ENCODE measurements at regions not wholly inside any gene's neighbourhood (a gene's known extent, or its start where the extent isn't known, plus 50 kb on each side); places are given as distances from the start of the nearest gene placed in this dataset.
A peak's percentile ranks its signal among the peaks of the same experiment; 100 is the strongest.
"Not testable (repeated sequence)": the region's sequence is repeated elsewhere in the genome, so short reads cannot be mapped to it uniquely, and the experiment has no call there.

DNA sequence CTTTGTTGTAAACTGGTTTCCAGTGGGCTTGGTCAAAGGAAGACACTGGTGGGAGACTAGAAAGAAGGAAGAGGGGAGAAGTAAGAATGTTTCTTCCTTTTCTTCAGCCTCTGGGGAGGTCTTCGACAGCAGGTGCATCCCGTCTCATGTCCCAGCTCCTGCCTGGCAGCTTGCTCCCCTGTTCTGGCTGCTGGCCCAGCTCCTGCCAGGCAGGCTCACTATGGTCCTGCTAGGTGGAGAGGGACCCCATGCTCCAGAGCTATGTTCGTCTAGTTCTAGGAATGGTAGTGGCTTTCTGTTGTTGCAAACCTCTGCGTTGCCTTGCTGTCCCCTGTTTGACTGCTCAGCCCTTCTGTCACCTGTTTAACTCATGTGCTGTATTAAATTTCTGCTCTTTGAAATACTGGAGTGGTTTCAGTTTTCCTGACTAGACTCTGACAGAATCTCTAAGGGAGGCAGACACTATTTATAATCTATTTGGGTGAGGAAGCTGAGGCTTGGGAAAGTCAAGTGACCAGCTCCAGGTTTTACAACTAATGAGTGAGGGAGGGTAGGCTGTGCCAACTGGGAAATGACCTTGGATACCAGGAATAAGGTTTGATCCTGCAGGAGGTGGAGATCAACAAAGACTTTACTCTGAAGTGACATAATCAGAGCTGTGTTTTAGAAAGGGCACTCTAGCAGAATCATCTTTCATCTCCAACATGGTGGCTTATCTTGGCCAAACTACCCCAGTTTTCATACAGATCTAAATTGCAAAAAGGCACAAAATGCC lies 94.7 kb upstream of the DDHD1 start:
- Histone ChIP-seq H3K27ac (ENCODE audit: low read depth, low read length) (no peak overlapping the region), H3K9ac (ENCODE audit: low read length in 5 of 5) (no peak overlapping the region), H3K9me3 (ENCODE audit: control insufficient read depth in 5 of 5, low read length in 5 of 5) (no peaks in the 10 kb centered on the region), H3K4me3 (ENCODE audit: low read depth in 1 of 5, low read length in 5 of 5) (no peak overlapping the region), H3K27me3 (ENCODE audit: control insufficient read depth in 5 of 5, insufficient read depth in 4 of 5, low read length in 5 of 5) (no peaks in the 10 kb centered on the region), H3K36me3 (ENCODE audit: control insufficient read depth in 5 of 5, insufficient read depth in 5 of 5, low read length in 5 of 5) (no peaks in the 10 kb centered on the region), H3K4me1 (ENCODE audit: control insufficient read depth in 5 of 5, insufficient read depth in 5 of 5, low read length in 5 of 5) (peaks cover 0 to 3% (median 0%) of the 10 kb centered on the region in 5 donors)

DNA sequence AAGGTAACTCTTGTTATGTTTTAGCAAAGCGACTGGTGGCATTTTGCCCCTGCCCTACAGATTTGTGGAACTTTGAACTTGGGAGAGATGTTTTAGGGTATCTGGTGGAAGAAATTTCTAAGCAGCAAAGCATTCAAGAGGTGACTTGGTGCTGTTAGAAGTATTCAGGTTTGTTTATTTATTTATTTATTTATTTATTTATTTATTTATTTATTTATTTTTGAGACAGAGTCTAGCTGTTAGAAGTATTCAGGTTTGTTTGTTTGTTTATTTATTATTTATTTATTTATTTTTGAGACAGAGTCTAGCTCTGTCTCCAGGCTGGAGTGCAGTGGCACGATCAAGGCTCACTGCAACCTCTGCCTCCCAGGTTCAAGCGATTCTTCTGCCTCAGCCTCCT lies 89.8 kb upstream of the DDHD1 start:
- not testable (repeated sequence) for H3K27ac ChIP-seq (ENCODE audit: low read depth, low read length); H3K9me3 ChIP-seq (ENCODE audit: control insufficient read depth in 5 of 5, low read length in 5 of 5); H3K4me3 ChIP-seq (ENCODE audit: low read depth in 1 of 5, low read length in 5 of 5); H3K36me3 ChIP-seq (ENCODE audit: control insufficient read depth in 5 of 5, insufficient read depth in 5 of 5, low read length in 5 of 5); H3K27me3 ChIP-seq (ENCODE audit: control insufficient read depth in 5 of 5, insufficient read depth in 4 of 5, low read length in 5 of 5); H3K4me1 ChIP-seq (ENCODE audit: control insufficient read depth in 5 of 5, insufficient read depth in 5 of 5, low read length in 5 of 5); H3K9ac ChIP-seq (ENCODE audit: low read length in 5 of 5)

DNA sequence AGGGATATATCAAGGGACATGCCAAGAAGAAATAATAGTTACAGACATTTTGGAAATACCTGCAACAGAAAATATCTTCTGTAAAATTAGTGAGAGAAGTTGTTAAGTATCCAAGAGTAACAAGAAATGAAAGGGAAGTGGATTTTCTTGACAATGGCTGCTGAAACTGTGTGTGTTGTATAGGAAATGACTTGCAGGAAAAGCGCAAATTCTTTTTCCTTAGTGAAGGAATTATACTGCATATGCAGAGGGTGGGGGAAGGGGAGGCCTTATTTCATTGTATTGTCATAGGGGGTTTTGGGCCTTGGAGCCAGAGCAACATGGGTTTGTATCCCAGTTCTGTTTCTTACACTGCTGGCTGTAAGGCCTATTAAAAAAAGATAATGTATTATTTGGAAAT lies 84.4 kb upstream of the DDHD1 start:
- H3K4me1 ChIP-seq (ENCODE audit: control insufficient read depth in 5 of 5, insufficient read depth in 5 of 5, low read length in 5 of 5), result peaks cover 0 to 3% (median 0%) of the 10 kb centered on the region in 5 donors
- H3K27me3 ChIP-seq (ENCODE audit: control insufficient read depth in 5 of 5, insufficient read depth in 4 of 5, low read length in 5 of 5), result no peaks in the 10 kb centered on the region
- H3K4me3 ChIP-seq (ENCODE audit: low read depth in 1 of 5, low read length in 5 of 5), result no peak overlapping the region
- H3K36me3 ChIP-seq (ENCODE audit: control insufficient read depth in 5 of 5, insufficient read depth in 5 of 5, low read length in 5 of 5), result no peaks in the 10 kb centered on the region
- no peaks in the 10 kb centered on the region for H3K9me3 ChIP-seq (ENCODE audit: control insufficient read depth in 5 of 5, low read length in 5 of 5)
- no peak overlapping the region for H3K27ac ChIP-seq (ENCODE audit: low read depth, low read length)
- no peak overlapping the region for H3K9ac ChIP-seq (ENCODE audit: low read length in 5 of 5)

DNA sequence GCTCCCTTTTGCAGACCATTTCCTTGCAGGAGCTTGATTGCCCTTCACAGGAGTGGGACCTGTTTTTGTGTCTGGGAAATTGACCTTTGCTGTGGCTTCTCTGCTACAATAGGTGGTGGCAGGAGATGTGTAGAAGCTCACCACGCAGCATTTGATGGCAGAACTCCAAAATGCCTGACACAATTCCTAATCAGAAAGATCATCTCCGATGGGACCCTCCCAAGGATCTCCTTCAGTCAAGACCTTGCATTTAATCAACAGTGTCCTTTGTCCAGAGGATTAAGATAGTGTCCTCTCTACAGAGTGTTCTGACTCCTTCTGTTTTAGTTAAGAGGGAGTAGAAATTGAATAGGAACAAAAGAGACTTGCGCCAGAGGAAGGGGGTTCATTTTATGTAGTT lies 83.6 kb upstream of the DDHD1 start:
- no peaks in the 10 kb centered on the region for H3K36me3 ChIP-seq (ENCODE audit: control insufficient read depth in 5 of 5, insufficient read depth in 5 of 5, low read length in 5 of 5)

DNA sequence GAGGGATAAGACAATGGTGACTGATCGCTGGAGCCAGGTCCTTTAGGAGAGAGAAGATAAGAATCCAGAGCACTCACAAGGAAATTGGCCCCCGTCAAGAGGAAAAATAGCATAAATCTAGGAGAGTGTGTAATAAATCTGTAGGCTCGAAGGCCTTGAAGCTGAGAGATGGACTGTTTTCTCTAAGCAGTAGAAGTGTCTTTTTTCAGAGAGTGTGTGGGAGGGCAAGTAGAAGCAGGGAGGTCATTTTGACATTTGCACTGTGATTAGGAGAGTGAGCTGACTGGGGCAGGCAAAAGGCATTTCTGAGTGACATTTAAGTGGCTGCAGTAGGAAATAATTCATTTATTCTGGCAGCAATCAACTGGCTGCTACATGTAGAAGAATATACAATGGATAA lies 78.0 kb upstream of the DDHD1 start:
- Histone ChIP-seq H3K4me1 (ENCODE audit: control insufficient read depth in 5 of 5, insufficient read depth in 5 of 5, low read length in 5 of 5) (peaks cover 0 to 2% (median 0%) of the 10 kb centered on the region in 5 donors), H3K27me3 (ENCODE audit: control insufficient read depth in 5 of 5, insufficient read depth in 4 of 5, low read length in 5 of 5) (no peaks in the 10 kb centered on the region), H3K36me3 (ENCODE audit: control insufficient read depth in 5 of 5, insufficient read depth in 5 of 5, low read length in 5 of 5) (no peaks in the 10 kb centered on the region), H3K27ac (ENCODE audit: low read depth, low read length) (no peak overlapping the region), H3K9ac (ENCODE audit: low read length in 5 of 5) (no peak overlapping the region), H3K4me3 (ENCODE audit: low read depth in 1 of 5, low read length in 5 of 5) (no peak overlapping the region), H3K9me3 (ENCODE audit: control insufficient read depth in 5 of 5, low read length in 5 of 5) (peaks cover 0 to 4% (median 0%) of the 10 kb centered on the region in 5 donors)

More for the DNA sequence above, 83.6 kb upstream of the DDHD1 start:
- Histone ChIP-seq H3K27ac (ENCODE audit: low read depth, low read length) (no peak overlapping the region), H3K4me1 (ENCODE audit: control insufficient read depth in 5 of 5, insufficient read depth in 5 of 5, low read length in 5 of 5) (peaks cover 0 to 3% (median 0%) of the 10 kb centered on the region in 5 donors), H3K9ac (ENCODE audit: low read length in 5 of 5) (no peak overlapping the region), H3K4me3 (ENCODE audit: low read depth in 1 of 5, low read length in 5 of 5) (no peak overlapping the region), H3K27me3 (ENCODE audit: control insufficient read depth in 5 of 5, insufficient read depth in 4 of 5, low read length in 5 of 5) (no peaks in the 10 kb centered on the region), H3K9me3 (ENCODE audit: control insufficient read depth in 5 of 5, low read length in 5 of 5) (no peaks in the 10 kb centered on the region)

DNA sequence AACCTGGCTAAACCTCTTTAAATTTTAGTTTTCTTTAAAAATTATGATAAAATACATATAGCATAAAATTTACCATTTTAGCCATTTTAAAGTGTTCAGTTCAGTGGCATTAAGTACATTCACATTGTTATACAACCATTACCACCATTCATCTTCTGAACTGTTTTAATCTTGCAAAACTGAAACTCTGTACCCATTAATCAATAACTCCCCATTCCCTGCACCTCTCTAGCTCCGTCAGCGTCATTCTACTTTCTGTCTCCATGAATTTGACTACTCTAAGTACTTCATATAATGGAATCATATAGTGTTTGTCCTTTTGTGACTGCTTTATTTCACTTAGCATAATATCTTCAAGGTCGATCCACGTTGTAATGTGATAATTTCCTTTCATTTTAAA lies 75.8 kb upstream of the DDHD1 start:
- no peak overlapping the region for H3K9ac ChIP-seq (ENCODE audit: low read length in 5 of 5)
- H3K9me3 ChIP-seq (ENCODE audit: control insufficient read depth in 5 of 5, low read length in 5 of 5), result peaks cover 0 to 4% (median 0%) of the 10 kb centered on the region in 5 donors
- H3K36me3 ChIP-seq (ENCODE audit: control insufficient read depth in 5 of 5, insufficient read depth in 5 of 5, low read length in 5 of 5), result no peaks in the 10 kb centered on the region
- no peak overlapping the region for H3K27ac ChIP-seq (ENCODE audit: low read depth, low read length)
- H3K4me3 ChIP-seq (ENCODE audit: low read depth in 1 of 5, low read length in 5 of 5), result no peak overlapping the region
- H3K27me3 ChIP-seq (ENCODE audit: control insufficient read depth in 5 of 5, insufficient read depth in 4 of 5, low read length in 5 of 5), result no peaks in the 10 kb centered on the region
- peaks cover 0 to 2% (median 0%) of the 10 kb centered on the region in 5 donors for H3K4me1 ChIP-seq (ENCODE audit: control insufficient read depth in 5 of 5, insufficient read depth in 5 of 5, low read length in 5 of 5)

DNA sequence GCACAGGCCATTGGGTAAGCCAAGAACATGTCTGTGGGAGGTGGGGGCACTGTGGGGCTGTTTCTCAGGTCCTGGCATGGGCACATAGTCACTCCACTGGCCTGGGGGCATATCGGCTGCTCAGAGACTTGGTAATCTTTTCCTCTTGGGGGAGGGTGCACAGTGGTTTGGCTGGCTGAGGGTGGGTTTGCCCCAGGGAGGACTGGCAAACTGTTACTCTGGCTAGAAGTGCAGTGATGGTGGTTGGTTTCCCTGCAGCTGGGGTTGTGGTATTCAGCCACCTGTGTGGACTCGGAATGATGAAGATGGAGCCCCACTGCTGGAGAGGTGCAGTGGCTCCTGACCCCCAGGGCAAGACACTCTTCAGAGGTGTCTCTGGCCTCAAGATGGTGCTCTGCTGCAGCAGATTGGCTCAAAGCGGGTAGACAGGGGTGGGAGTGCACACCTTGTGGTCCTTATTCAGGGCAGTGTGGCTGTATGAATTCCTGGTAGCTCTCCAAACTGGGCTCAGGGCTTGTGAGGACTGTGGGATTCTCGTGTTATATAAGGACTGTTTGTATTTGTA lies 74.1 kb upstream of the DDHD1 start:
- Histone ChIP-seq H3K4me3 (ENCODE audit: low read depth in 1 of 5, low read length in 5 of 5) (no peak overlapping the region), H3K9me3 (ENCODE audit: control insufficient read depth in 5 of 5, low read length in 5 of 5) (peaks cover 0 to 4% (median 0%) of the 10 kb centered on the region in 5 donors), H3K9ac (ENCODE audit: low read length in 5 of 5) (no peak overlapping the region), H3K36me3 (ENCODE audit: control insufficient read depth in 5 of 5, insufficient read depth in 5 of 5, low read length in 5 of 5) (no peaks in the 10 kb centered on the region), H3K27ac (ENCODE audit: low read depth, low read length) (no peak overlapping the region), H3K27me3 (ENCODE audit: control insufficient read depth in 5 of 5, insufficient read depth in 4 of 5, low read length in 5 of 5) (no peaks in the 10 kb centered on the region), H3K4me1 (ENCODE audit: control insufficient read depth in 5 of 5, insufficient read depth in 5 of 5, low read length in 5 of 5) (peaks cover 0 to 2% (median 0%) of the 10 kb centered on the region in 5 donors)

DNA sequence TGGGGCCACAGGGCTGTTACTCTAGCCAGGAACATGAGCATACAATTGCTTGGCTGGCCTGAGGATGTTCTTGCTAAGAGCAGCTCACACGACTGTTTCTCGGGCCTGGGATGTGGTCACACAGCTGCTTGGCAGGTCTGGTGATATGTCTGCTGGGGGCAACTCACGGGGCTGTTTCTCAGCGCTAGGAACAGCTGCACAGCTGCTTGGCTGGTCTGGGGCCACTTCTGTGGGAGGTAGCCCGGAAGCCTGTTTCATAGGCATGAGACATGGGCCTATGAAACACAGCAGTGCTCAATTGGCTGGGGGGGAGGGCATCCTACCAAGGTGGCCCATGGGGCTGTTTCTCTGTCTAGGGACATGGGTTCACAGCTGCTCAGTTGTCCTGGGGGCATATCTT lies 73.4 kb upstream of the DDHD1 start:
- H3K27ac ChIP-seq (ENCODE audit: low read depth, low read length), result no peak overlapping the region
- H3K27me3 ChIP-seq (ENCODE audit: control insufficient read depth in 5 of 5, insufficient read depth in 4 of 5, low read length in 5 of 5), result no peaks in the 10 kb centered on the region
- peaks cover 0 to 2% (median 0%) of the 10 kb centered on the region in 5 donors for H3K4me1 ChIP-seq (ENCODE audit: control insufficient read depth in 5 of 5, insufficient read depth in 5 of 5, low read length in 5 of 5)
- H3K36me3 ChIP-seq (ENCODE audit: control insufficient read depth in 5 of 5, insufficient read depth in 5 of 5, low read length in 5 of 5), result no peaks in the 10 kb centered on the region
- no peak overlapping the region for H3K4me3 ChIP-seq (ENCODE audit: low read depth in 1 of 5, low read length in 5 of 5)
- peaks cover 0 to 4% (median 0%) of the 10 kb centered on the region in 5 donors for H3K9me3 ChIP-seq (ENCODE audit: control insufficient read depth in 5 of 5, low read length in 5 of 5)
- no peak overlapping the region for H3K9ac ChIP-seq (ENCODE audit: low read length in 5 of 5)

DNA sequence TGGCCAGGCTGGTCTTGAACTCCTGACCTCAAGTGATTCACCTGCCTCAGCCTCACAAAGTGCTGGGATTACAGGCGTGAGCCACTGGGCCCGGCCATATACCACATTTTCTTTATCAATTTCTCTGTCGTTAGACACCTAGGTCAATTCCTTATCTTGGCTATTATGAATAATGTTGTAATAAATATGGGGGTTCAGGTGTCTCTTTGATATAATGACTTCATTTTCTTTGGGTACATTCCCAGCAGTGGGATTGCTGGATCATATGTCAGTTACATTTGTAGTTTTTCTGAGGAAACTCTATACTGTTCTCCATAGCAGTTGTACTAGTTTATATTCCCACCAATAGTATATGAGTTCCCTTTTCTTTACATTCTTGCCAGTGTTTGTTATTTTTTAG lies 67.8 kb upstream of the DDHD1 start:
- Histone ChIP-seq H3K4me1 (ENCODE audit: control insufficient read depth in 5 of 5, insufficient read depth in 5 of 5, low read length in 5 of 5) (peaks cover 0 to 12% (median 8%) of the 10 kb centered on the region in 5 donors), H3K36me3 (ENCODE audit: control insufficient read depth in 5 of 5, insufficient read depth in 5 of 5, low read length in 5 of 5) (no peaks in the 10 kb centered on the region), H3K27me3 (ENCODE audit: control insufficient read depth in 5 of 5, insufficient read depth in 4 of 5, low read length in 5 of 5) (no peaks in the 10 kb centered on the region), H3K27ac (ENCODE audit: low read depth, low read length) (no peak overlapping the region), H3K4me3 (ENCODE audit: low read depth in 1 of 5, low read length in 5 of 5) (no peak overlapping the region), H3K9ac (ENCODE audit: low read length in 5 of 5) (no peak overlapping the region), H3K9me3 (ENCODE audit: control insufficient read depth in 5 of 5, low read length in 5 of 5) (peaks cover 0 to 3% (median 0%) of the 10 kb centered on the region in 5 donors)

DNA sequence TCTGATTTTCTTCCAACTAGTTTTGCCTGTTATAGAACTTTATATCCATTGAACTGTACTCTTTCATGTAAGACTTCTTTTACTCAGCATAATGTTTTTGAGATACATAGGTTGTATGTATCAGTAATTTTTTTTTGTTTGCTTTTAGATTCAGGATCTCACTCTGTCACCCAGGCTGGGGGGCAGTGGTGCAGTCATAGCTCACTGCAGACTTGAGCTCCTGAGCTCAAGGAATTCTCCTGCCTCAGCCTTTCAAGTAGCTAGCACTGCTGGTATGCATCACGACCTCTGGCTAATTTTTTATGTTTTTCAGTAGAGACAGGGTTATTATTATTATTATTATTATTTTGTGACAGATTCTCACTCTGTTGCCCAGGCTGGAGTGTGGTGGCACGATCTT lies 65.0 kb upstream of the DDHD1 start:
- Histone ChIP-seq H3K9me3 (ENCODE audit: control insufficient read depth in 5 of 5, low read length in 5 of 5) (no peaks in the 10 kb centered on the region), H3K27me3 (ENCODE audit: control insufficient read depth in 5 of 5, insufficient read depth in 4 of 5, low read length in 5 of 5) (no peaks in the 10 kb centered on the region), H3K4me1 (ENCODE audit: control insufficient read depth in 5 of 5, insufficient read depth in 5 of 5, low read length in 5 of 5) (peaks cover 0 to 12% (median 8%) of the 10 kb centered on the region in 5 donors), H3K9ac (ENCODE audit: low read length in 5 of 5) (peak overlapping the region in 4 of 5 donors; percentile 59 to 85 (median 64)), H3K4me3 (ENCODE audit: low read depth in 1 of 5, low read length in 5 of 5) (peak overlapping the region; percentile 66 to 85 (median 69)), H3K36me3 (ENCODE audit: control insufficient read depth in 5 of 5, insufficient read depth in 5 of 5, low read length in 5 of 5) (no peaks in the 10 kb centered on the region), H3K27ac (ENCODE audit: low read depth, low read length) (no peak overlapping the region)

Measured in subcutaneous abdominal adipose tissue (tissue), 5 donors.